ENCODE measurements at regions not wholly inside any gene's neighbourhood (a gene's known extent, or its start where the extent isn't known, plus 50 kb on each side); places are given as distances from the start of the nearest gene placed in this dataset.

DNA sequence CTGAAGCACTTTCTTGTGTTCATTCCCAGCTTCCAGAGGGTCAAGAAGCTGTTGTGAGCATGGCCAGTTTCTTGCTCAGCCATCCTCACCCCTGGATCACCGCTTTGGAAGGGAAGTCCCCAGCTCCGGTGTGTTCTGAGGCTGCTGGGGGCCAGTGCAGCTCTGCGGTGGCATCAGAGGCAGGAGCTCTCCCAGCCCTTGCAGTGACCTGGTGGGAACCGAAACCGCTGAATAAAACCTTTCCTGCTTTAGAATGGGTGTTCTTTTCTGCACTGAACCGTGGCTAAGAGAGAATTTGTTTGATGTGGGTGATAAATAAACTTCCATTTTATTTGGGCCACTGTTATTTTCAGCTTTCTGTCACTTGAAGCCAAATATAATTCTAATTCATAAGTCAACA is 450.9 kb upstream of the VSTM2A start:
- H3K36me3 ChIP-seq (ENCODE audit: insufficient read depth, insufficient read length, low read length) = no peaks in the 10 kb centered on the region
- H3K4me3 ChIP-seq (ENCODE audit: insufficient read length, low read depth) = no peak overlapping the region
- TF ChIP-seq YY1 (IDR thresholded peaks at IDR 0.05; ENCODE audit: insufficient read depth, insufficient read length) (no peak), SUZ12 (IDR thresholded peaks at IDR 0.05; ENCODE audit: extremely low read depth, insufficient read depth, insufficient read length) (no peak), ZNF274 (IDR thresholded peaks at IDR 0.05; ENCODE audit: low read depth, low read length) (no peak)
- H3K27me3 ChIP-seq (ENCODE audit: insufficient read depth, insufficient read length) = no peaks in the 10 kb centered on the region
- H3K9me3 ChIP-seq (ENCODE audit: insufficient read depth, low read length) = no peaks in the 10 kb centered on the region
- no peak for DNase-seq (ENCODE audit: low read depth, low spot score)
- H3K9ac ChIP-seq (ENCODE audit: insufficient read length, low read depth) = no peak overlapping the region
- H3K4me1 ChIP-seq (ENCODE audit: insufficient read depth, insufficient read length) = no peaks in the 10 kb centered on the region

DNA sequence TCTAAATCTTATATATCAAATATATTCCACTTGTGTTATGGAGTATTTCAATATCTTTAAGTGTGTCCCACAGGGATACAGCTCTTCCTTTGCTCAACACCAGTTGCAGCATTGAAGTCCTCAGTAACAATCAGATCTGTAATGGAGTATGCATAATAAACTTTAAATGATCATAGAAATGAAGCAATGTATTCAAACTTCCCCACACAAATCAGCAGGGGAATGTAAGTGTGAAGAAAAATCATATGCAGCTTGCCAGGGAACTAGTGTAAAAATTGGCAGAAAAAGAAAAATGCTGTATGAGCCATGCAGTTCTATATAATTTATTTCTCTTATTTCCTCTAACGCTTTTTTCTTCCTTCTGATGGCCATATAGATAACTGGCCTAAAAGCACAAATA is 444.3 kb upstream of the VSTM2A start:
- TF ChIP-seq SUZ12 (IDR thresholded peaks at IDR 0.05; ENCODE audit: extremely low read depth, insufficient read depth, insufficient read length) (no peak), ZNF274 (IDR thresholded peaks at IDR 0.05; ENCODE audit: low read depth, low read length) (no peak), YY1 (IDR thresholded peaks at IDR 0.05; ENCODE audit: insufficient read depth, insufficient read length) (no peak)

DNA sequence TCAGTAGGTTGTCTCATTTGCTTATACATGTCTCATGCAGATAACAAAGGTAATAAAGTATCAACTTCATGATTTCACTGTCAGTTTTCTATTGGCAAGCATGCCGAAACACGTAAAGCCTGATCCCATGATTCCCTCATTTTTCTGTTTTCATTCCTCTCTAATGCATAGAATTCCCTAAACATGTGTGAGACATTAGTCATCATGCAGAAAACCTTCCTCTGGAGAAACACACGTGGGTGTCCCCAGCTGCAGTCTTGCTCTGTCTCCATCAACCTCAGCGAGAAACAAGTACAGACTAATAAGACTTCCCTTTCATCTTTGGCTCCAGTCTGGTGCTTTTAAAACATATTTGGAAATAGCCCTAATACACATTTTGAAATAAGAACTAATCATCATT is 432.7 kb upstream of the VSTM2A start:
- Histone ChIP-seq H3K27me3 (ENCODE audit: insufficient read depth, insufficient read length) (no peaks in the 10 kb centered on the region), H3K9ac (ENCODE audit: insufficient read length, low read depth) (no peak overlapping the region), H3K4me3 (ENCODE audit: insufficient read length, low read depth) (no peak overlapping the region), H3K36me3 (ENCODE audit: insufficient read depth, insufficient read length, low read length) (no peaks in the 10 kb centered on the region), H3K9me3 (ENCODE audit: insufficient read depth, low read length) (no peaks in the 10 kb centered on the region), H3K4me1 (ENCODE audit: insufficient read depth, insufficient read length) (no peaks in the 10 kb centered on the region)
- no peak for TF ChIP-seq SUZ12 (IDR thresholded peaks at IDR 0.05; ENCODE audit: extremely low read depth, insufficient read depth, insufficient read length)
- no peak for TF ChIP-seq YY1 (IDR thresholded peaks at IDR 0.05; ENCODE audit: insufficient read depth, insufficient read length)
- no peak for TF ChIP-seq ZNF274 (IDR thresholded peaks at IDR 0.05; ENCODE audit: low read depth, low read length)
- no peak for DNase-seq (ENCODE audit: low read depth, low spot score)

More for the DNA sequence above, 444.3 kb upstream of the VSTM2A start:
- H3K27me3 ChIP-seq (ENCODE audit: insufficient read depth, insufficient read length) = no peaks in the 10 kb centered on the region
- no peak overlapping the region for H3K4me3 ChIP-seq (ENCODE audit: insufficient read length, low read depth)
- H3K9me3 ChIP-seq (ENCODE audit: insufficient read depth, low read length) = peaks cover 6% of the 10 kb centered on the region
- H3K9ac ChIP-seq (ENCODE audit: insufficient read length, low read depth) = no peak overlapping the region
- H3K36me3 ChIP-seq (ENCODE audit: insufficient read depth, insufficient read length, low read length) = no peaks in the 10 kb centered on the region
- DNase-seq (ENCODE audit: low read depth, low spot score) = no peak
- no peaks in the 10 kb centered on the region for H3K4me1 ChIP-seq (ENCODE audit: insufficient read depth, insufficient read length)

DNA sequence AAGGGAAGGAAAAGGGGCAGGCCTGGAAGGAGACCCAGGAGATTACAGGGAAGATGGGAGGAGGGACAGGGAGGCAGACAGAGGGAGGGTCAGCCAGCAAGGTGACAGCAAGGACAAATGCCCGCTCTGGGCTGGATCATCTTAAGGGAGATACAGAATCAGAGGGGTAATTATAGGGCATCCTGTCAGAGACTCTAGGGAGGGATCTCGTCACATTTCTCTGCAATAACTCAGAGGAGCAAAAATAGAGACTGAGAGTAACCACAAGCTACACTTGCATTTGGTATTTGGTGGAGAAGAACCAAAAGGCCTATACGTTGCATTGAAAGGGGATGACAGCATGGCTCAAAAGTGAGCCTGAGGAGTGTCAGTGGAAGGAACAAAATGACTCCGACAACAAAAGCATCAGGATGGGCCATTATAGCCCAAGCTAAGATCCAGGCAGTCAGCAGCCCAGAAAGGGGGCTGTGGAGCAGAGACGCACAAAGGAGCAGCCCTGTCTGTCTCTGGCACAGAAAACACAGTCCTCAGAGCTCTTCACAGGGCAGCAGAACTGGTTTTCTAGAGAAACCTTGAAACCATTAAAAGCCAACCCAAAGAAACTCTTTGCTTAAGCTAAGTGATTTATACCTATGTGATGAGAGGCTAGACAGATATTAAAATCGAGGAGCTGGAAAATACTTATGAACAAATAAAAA is 430.2 kb upstream of the VSTM2A start:
- TF ChIP-seq ZNF274 (IDR thresholded peaks at IDR 0.05; ENCODE audit: low read depth, low read length) = no peak
- no peak for TF ChIP-seq SUZ12 (IDR thresholded peaks at IDR 0.05; ENCODE audit: extremely low read depth, insufficient read depth, insufficient read length)
- no peak for TF ChIP-seq YY1 (IDR thresholded peaks at IDR 0.05; ENCODE audit: insufficient read depth, insufficient read length)
- H3K4me3 ChIP-seq (ENCODE audit: insufficient read length, low read depth) = no peak overlapping the region
- no peaks in the 10 kb centered on the region for H3K36me3 ChIP-seq (ENCODE audit: insufficient read depth, insufficient read length, low read length)
- H3K4me1 ChIP-seq (ENCODE audit: insufficient read depth, insufficient read length) = no peaks in the 10 kb centered on the region
- no peaks in the 10 kb centered on the region for H3K9me3 ChIP-seq (ENCODE audit: insufficient read depth, low read length)
- no peaks in the 10 kb centered on the region for H3K27me3 ChIP-seq (ENCODE audit: insufficient read depth, insufficient read length)
- no peak overlapping the region for H3K9ac ChIP-seq (ENCODE audit: insufficient read length, low read depth)
- no peak for DNase-seq (ENCODE audit: low read depth, low spot score)

DNA sequence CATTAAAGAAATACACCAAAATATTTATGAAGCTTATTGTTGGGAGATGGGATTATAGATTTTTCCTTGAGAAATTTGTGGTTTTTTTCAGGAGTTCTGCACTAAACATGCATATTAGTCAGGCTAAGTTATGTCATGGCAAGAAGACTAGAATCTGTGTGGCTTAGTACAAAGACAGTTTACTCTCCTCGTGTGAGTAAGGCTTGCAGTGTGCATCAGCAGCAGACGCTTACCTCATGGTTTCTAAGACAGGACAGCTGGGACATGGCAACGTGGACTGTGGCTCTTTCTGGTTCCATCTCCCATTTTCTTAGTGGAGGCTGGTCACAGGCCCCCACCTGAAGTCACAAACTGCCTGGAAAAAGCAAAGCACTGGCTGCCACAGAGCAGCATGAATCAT is 429.6 kb upstream of the VSTM2A start:
- no peak for DNase-seq (ENCODE audit: low read depth, low spot score)
- H3K9ac ChIP-seq (ENCODE audit: insufficient read length, low read depth) = no peak overlapping the region
- no peaks in the 10 kb centered on the region for H3K27me3 ChIP-seq (ENCODE audit: insufficient read depth, insufficient read length)
- H3K36me3 ChIP-seq (ENCODE audit: insufficient read depth, insufficient read length, low read length) = no peaks in the 10 kb centered on the region
- TF ChIP-seq SUZ12 (IDR thresholded peaks at IDR 0.05; ENCODE audit: extremely low read depth, insufficient read depth, insufficient read length) = no peak
- no peak for TF ChIP-seq YY1 (IDR thresholded peaks at IDR 0.05; ENCODE audit: insufficient read depth, insufficient read length)
- TF ChIP-seq ZNF274 (IDR thresholded peaks at IDR 0.05; ENCODE audit: low read depth, low read length) = no peak
- H3K9me3 ChIP-seq (ENCODE audit: insufficient read depth, low read length) = no peaks in the 10 kb centered on the region
- no peak overlapping the region for H3K4me3 ChIP-seq (ENCODE audit: insufficient read length, low read depth)
- no peaks in the 10 kb centered on the region for H3K4me1 ChIP-seq (ENCODE audit: insufficient read depth, insufficient read length)

DNA sequence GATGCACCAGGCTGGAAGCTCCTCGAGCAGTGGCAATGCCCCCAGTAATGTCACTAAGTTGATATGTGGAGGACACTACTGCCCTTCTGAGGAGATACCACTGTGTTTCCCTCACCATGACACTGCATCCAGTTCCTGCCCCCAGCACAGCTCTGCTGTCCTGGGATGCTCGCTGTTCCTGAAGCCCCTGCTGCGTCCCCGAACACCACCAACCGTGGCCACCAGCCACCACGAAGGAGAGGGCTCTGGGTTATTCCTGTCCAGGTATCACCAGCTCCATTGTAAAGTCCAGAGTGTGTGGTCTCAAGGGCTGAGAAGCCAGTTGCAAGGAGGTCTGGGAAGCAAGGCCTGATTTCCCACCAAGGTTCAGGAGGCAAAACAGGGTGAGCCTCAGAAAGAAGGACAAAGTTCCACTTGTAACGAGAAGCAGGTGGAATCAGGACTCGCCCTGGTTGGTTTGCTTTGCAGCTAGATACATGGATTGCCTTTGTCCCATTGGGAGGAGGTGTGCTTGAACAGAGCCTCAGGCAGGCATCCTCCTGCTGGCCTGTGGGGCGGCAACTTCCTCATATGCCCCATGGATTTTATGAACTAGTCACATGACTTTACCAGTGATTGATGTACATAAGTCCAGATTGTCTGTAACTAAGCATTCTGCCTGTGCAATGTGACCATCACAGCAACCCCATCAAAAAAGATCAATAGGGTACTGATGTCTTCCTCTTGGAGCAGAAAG is 427.0 kb upstream of the VSTM2A start:
- Histone ChIP-seq H3K27me3 (ENCODE audit: insufficient read depth, insufficient read length) (no peaks in the 10 kb centered on the region), H3K9ac (ENCODE audit: insufficient read length, low read depth) (no peak overlapping the region), H3K9me3 (ENCODE audit: insufficient read depth, low read length) (no peaks in the 10 kb centered on the region), H3K36me3 (ENCODE audit: insufficient read depth, insufficient read length, low read length) (no peaks in the 10 kb centered on the region), H3K4me1 (ENCODE audit: insufficient read depth, insufficient read length) (no peaks in the 10 kb centered on the region), H3K4me3 (ENCODE audit: insufficient read length, low read depth) (no peak overlapping the region)
- TF ChIP-seq ZNF274 (IDR thresholded peaks at IDR 0.05; ENCODE audit: low read depth, low read length) (no peak), YY1 (IDR thresholded peaks at IDR 0.05; ENCODE audit: insufficient read depth, insufficient read length) (no peak), SUZ12 (IDR thresholded peaks at IDR 0.05; ENCODE audit: extremely low read depth, insufficient read depth, insufficient read length) (no peak)
- DNase-seq (ENCODE audit: low read depth, low spot score) = no peak

DNA sequence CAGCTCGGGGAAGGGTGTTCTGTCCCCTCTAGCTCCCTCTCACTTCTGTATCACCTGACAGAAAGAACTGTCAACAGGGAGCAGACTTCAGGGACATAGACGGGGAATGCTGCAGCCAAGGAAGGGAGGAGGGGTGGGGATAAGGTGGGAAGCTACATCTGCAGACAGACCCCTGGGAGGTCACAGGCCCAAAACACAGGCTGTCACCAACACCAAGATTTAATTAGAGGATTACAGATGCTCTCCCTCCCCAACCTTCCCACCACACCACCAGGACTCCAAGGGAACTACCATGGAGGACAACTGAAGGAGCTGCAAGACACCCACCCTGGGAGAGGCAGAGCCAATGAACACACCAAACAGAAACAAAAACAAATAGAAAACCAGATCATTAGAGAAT is 425.2 kb upstream of the VSTM2A start:
- Histone ChIP-seq H3K9me3 (ENCODE audit: insufficient read depth, low read length) (no peaks in the 10 kb centered on the region), H3K36me3 (ENCODE audit: insufficient read depth, insufficient read length, low read length) (no peaks in the 10 kb centered on the region), H3K27me3 (ENCODE audit: insufficient read depth, insufficient read length) (no peaks in the 10 kb centered on the region), H3K9ac (ENCODE audit: insufficient read length, low read depth) (no peak overlapping the region), H3K4me3 (ENCODE audit: insufficient read length, low read depth) (no peak overlapping the region), H3K4me1 (ENCODE audit: insufficient read depth, insufficient read length) (no peaks in the 10 kb centered on the region)
- no peak for DNase-seq (ENCODE audit: low read depth, low spot score)
- TF ChIP-seq ZNF274 (IDR thresholded peaks at IDR 0.05; ENCODE audit: low read depth, low read length) = no peak
- TF ChIP-seq SUZ12 (IDR thresholded peaks at IDR 0.05; ENCODE audit: extremely low read depth, insufficient read depth, insufficient read length) = no peak
- no peak for TF ChIP-seq YY1 (IDR thresholded peaks at IDR 0.05; ENCODE audit: insufficient read depth, insufficient read length)

All from NT2/D1 (cell line).